DND-41 (cell line): ENCODE measurements at regions not wholly inside any gene's neighbourhood (a gene's known extent, or its start where the extent isn't known, plus 50 kb on each side); places are given as distances from the start of the nearest gene placed in this dataset.

Experiments
- EZH2 ChIP-seq: IDR thresholded peaks from 3 replicates; pipeline ENCODE4 v1.6.1; 2012; ENCODE audit warnings: borderline replicate concordance, low read depth, mild to moderate bottlenecking, moderate library complexity, low read length, inconsistent platforms; ENCODE audit not compliant: severe bottlenecking
- TF ChIP-seq, protein P1 (sequence below): IDR thresholded peaks from 2 replicates; pipeline ENCODE4 v1.5.1; 2012; ENCODE audit warnings: borderline replicate concordance, low read length, moderate library complexity, mild to moderate bottlenecking; ENCODE audit not compliant: poor library complexity, severe bottlenecking; ENCODE audit errors: extremely low read depth

DNA sequence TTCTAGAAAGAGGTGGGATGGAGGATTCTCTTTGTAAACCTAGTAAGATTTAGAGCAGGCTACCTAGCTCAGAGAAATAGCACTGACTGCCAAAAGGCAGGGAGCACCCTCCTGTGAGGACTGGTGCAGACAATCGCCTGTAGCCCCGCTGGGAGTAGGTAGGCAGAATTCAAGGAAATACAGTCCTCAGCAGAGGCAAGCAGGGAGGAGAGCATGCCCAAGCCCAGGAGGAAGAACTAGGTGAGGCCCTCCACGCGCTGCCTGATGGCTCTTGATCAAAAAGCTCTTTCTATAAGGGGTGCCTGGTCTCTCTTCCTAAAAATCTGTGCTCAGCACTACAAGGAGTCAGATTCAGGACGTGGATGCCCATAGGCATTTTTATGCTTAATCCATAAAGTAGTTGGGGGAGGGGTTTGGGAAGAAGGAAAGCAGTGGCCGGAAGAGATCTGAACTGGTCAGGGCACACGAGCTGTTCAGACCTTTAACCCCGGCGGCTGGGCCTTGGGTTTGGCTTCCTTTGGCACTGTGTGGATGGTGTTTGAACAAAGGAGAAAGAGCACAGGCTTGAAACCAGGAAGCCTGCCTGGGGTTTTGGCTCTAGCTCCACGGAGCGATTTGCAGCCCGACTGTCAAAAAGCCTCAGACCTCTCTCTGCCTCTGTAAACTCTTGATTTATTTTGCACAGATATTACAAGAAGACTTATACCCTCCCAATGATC lies 320.6 kb downstream of the FOXO1 start:
- TF ChIP-seq, protein P1, sequence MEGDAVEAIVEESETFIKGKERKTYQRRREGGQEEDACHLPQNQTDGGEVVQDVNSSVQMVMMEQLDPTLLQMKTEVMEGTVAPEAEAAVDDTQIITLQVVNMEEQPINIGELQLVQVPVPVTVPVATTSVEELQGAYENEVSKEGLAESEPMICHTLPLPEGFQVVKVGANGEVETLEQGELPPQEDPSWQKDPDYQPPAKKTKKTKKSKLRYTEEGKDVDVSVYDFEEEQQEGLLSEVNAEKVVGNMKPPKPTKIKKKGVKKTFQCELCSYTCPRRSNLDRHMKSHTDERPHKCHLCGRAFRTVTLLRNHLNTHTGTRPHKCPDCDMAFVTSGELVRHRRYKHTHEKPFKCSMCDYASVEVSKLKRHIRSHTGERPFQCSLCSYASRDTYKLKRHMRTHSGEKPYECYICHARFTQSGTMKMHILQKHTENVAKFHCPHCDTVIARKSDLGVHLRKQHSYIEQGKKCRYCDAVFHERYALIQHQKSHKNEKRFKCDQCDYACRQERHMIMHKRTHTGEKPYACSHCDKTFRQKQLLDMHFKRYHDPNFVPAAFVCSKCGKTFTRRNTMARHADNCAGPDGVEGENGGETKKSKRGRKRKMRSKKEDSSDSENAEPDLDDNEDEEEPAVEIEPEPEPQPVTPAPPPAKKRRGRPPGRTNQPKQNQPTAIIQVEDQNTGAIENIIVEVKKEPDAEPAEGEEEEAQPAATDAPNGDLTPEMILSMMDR, result no peak
- no peak for TF ChIP-seq EZH2
